Lower lobe of right lung (tissue), 2 donors: ENCODE measurements at regions not wholly inside any gene's neighbourhood (a gene's known extent, or its start where the extent isn't known, plus 50 kb on each side); places are given as distances from the start of the nearest gene placed in this dataset.
A peak's percentile ranks its signal among the peaks of the same experiment; 100 is the strongest.

Experiments
- ATAC-seq, 2 donors: fragments of 200-7000 bp; cut with Tn5 transposase; one replicate each; pipeline ENCODE4 v1.9.1; 2020 to 2022; ENCODE audit warnings: mild to moderate bottlenecking in 2 of 2, moderate library complexity in 2 of 2
- DNase-seq: peaks from one replicate; pipeline ENCODE4 v3.0.0-alpha.2; 2020
- H3K27ac ChIP-seq: fragments of 200-600 bp; one replicate; pipeline ENCODE4 v1.8.0; 2022
- H3K27me3 ChIP-seq: fragments of 200-600 bp; one replicate; pipeline ENCODE4 v1.8.0; 2022; ENCODE audit warnings: low read depth
- H3K36me3 ChIP-seq: fragments of 200-600 bp; one replicate; pipeline ENCODE4 v1.8.0; 2022; ENCODE audit warnings: mild to moderate bottlenecking
- H3K4me1 ChIP-seq: fragments of 200-600 bp; one replicate; pipeline ENCODE4 v1.8.0; 2022
- H3K4me3 ChIP-seq: fragments of 200-600 bp; one replicate; pipeline ENCODE4 v1.8.0; 2022; ENCODE audit warnings: mild to moderate bottlenecking
- H3K9me3 ChIP-seq: fragments of 200-600 bp; one replicate; pipeline ENCODE4 v1.8.0; 2022
- intact Hi-C: fragments of 100-400 bp; cut with DNase I; formaldehyde crosslinking; loops from one replicate; pipeline ENCODE4 v1.11.0; 2022
- TF ChIP-seq, protein P1 (sequence below): fragments of 200-600 bp; IDR thresholded peaks from one replicate; pipeline ENCODE4 v1.8.0; 2022; ENCODE audit warnings: antibody characterized with exemption, mild to moderate bottlenecking
- donor health status: DM: no; HTN: yes; CAD: no; lungs with severe emphysema.

DNA sequence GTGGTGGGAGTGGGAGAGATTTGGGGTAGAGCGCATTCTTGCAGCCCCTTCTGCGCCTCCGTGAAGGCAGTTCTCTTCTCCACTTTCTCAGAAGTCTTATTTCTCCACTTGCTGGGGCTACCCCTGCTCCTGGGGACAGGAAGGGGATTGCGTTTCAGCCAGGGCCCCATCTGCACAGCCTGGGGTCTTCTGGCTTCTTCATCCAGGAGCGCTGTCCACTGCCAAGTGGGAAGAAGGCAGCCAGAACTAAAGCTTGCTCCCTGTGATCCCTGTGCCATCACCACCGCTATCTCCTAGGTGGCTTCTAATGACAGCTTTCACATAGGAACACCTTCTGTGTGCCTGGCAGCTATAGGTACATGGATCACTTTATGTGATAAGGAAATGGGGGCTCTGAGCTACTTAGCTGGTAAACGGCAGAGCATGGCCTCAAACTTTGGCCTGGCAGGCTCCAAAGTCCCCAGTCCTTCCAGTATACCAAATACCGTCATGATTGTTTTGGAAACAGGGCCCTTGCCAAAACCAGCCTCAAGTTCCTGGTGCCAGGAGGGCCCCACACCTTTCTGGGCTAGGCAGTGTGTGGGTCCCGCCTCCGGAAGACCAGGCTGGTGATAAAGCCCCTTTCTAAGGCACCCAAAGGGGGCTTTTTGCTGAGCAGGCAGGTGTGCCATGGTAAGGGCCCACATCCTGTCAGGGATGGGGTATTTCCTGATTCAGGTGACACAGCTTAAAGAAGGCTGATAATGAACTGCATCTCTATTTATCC, 60.4 kb upstream of the PAX6 start:
- peak in 1 of 2 donors; percentile 22 for ATAC-seq
- Histone ChIP-seq H3K27me3 (peaks cover 28% of the 10 kb centered on the region), H3K4me1 (no peaks in the 10 kb centered on the region), H3K36me3 (no peaks in the 10 kb centered on the region), H3K27ac (no peak overlapping the region), H3K4me3 (no peak overlapping the region), H3K9me3 (no peaks in the 10 kb centered on the region)
- no peak for DNase-seq
- TF ChIP-seq, protein P1, sequence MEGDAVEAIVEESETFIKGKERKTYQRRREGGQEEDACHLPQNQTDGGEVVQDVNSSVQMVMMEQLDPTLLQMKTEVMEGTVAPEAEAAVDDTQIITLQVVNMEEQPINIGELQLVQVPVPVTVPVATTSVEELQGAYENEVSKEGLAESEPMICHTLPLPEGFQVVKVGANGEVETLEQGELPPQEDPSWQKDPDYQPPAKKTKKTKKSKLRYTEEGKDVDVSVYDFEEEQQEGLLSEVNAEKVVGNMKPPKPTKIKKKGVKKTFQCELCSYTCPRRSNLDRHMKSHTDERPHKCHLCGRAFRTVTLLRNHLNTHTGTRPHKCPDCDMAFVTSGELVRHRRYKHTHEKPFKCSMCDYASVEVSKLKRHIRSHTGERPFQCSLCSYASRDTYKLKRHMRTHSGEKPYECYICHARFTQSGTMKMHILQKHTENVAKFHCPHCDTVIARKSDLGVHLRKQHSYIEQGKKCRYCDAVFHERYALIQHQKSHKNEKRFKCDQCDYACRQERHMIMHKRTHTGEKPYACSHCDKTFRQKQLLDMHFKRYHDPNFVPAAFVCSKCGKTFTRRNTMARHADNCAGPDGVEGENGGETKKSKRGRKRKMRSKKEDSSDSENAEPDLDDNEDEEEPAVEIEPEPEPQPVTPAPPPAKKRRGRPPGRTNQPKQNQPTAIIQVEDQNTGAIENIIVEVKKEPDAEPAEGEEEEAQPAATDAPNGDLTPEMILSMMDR: no peak
- intact Hi-C loops: no loop called here

DNA sequence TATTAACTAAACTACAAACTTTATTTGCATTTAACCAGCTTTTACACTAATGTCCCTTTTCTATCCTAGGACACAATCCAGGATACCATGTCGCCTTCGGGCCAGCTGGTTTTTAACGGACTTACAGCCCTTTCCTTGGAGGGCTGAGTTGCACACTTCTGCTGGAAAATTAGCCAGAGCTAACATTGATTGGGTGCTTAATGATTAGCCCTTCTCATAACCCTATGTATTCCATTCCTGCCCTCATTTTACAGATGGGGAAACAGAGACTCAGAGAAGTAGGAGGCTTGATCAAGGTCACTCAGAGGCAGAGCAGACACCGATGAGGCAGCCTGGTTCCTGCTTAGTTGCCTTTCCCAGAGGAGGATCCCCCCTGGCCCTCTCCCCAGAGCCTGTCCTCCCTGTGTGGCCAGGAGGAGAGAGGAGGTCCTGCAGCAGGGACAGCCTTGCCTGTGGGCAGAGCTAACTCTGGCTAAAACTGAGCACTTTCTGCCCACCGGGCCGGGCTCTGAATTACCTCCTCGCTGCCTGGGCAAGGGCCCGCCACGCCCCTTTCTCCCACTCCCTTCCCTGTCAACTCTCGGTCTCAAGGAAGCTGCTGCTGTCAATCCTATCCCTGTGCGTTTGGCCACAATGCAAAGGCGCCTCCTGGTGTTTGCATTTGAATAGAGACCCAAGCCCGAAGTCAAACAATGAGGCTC, 59.6 kb upstream of the PAX6 start:
- peaks cover 31% of the 10 kb centered on the region for H3K27me3 ChIP-seq
- TF ChIP-seq, protein P1: peak; percentile 62
- ATAC-seq (peak; percentile 59 to 81), DNase-seq (peak; percentile 47)
- H3K4me3 ChIP-seq: no peak overlapping the region
- intact Hi-C loops: no loop called here
- H3K36me3 ChIP-seq: no peaks in the 10 kb centered on the region
- H3K9me3 ChIP-seq: no peaks in the 10 kb centered on the region
- no peak overlapping the region for H3K27ac ChIP-seq
- H3K4me1 ChIP-seq: no peaks in the 10 kb centered on the region

DNA sequence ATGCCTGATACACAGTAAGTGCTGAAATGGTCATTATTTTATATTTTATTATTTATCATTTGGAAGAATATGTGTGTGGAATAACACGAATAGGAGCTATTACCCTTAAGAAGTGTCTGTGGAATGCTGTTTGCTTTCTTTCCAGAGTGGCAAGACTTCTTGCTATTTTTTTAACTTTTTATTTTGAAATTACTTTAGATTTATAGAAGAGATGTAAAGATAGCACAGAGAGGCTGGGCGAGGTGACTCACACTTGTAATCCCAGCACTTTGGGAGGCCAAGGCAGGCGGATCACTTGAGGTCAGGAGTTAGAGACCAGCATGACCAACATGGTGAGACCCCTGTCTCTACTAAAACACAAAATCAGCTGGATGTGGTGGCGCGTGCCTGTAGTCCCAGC, 58.9 kb upstream of the PAX6 start:
- Histone ChIP-seq H3K4me1 (no peaks in the 10 kb centered on the region), H3K27me3 (peaks cover 31% of the 10 kb centered on the region), H3K9me3 (no peaks in the 10 kb centered on the region), H3K4me3 (no peak overlapping the region), H3K27ac (no peak overlapping the region), H3K36me3 (no peaks in the 10 kb centered on the region)
- no peak for ATAC-seq
- intact Hi-C loops: no loop called here
- TF ChIP-seq, protein P1: no peak
- no peak for DNase-seq

DNA sequence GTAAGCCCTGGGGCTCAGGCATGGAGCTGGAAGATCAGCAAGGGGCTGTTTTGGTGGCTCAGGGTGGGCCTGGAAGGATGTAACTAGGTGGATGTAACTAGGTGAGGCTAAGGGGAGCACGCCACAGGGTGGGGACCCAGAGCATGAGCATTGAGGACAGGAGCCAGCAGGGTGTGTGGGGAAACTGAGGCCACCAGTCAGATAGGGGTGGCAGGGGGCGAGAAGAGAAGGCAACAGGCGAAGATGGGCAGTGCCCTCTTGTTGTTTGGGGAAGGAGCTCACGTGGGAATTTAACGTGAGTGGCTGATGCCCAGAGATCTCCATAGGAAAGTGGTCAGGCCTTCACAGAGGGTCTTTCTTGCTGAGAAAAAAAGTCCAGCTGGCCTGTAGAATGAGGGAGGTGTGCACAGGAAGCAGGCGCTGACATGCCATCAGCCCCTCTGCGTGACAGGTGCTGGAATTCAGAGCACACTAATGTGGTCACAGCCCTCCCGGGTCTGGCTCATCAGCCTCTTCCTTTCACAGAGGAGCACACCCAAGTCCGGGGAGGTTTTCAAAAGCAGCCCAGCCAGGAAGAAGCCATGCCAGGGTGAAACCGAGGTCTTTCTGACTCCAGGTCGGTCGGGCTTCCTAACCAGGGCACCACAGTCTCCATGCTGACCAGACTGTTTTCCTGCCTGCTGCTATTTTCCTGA, 54.6 kb upstream of the PAX6 start:
- H3K4me1 ChIP-seq: no peaks in the 10 kb centered on the region
- ATAC-seq (no peak), DNase-seq (no peak)
- intact Hi-C loops: no loop called here
- H3K27me3 ChIP-seq: peaks cover 17% of the 10 kb centered on the region
- H3K27ac ChIP-seq: no peak overlapping the region
- H3K9me3 ChIP-seq: no peaks in the 10 kb centered on the region
- H3K36me3 ChIP-seq: no peaks in the 10 kb centered on the region
- no peak overlapping the region for H3K4me3 ChIP-seq
- TF ChIP-seq, protein P1: no peak

DNA sequence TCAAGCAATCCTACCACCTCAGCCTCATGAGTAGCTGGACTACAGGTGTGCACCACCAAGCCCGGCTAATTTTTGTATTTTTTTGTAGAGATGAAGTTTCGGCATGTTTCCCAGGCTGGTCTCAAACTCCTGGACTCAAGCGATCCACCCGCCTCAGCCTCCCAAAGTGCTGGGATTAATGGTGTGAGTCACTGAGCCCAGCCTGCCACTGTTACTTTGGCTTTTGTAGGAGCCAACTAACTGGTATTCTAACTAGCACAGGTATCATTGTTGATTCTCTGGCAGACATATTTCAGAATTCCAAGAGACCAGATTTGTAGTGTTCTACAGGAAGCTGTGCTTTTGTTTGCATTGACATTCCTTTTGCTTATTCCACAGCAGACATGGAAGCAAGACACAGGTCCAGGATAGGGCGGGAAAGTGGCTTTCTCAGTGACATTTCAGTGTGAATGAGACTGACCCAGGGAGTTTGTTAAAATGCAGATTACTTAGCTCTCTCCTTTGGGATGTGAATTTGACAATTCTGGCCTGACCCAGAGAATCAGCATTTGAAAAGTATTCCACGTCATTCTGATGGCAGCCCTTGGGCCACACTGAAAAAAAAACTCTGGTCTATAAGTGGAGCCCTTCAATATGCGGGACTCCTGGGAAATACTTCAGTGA, 52.2 kb upstream of the PAX6 start:
- no peaks in the 10 kb centered on the region for H3K9me3 ChIP-seq
- no peak for DNase-seq
- no peak overlapping the region for H3K4me3 ChIP-seq
- no peak for ATAC-seq
- H3K4me1 ChIP-seq: no peaks in the 10 kb centered on the region
- H3K27me3 ChIP-seq: peaks cover 4% of the 10 kb centered on the region
- intact Hi-C loops: no loop called here
- TF ChIP-seq, protein P1: no peak
- H3K27ac ChIP-seq: no peak overlapping the region
- H3K36me3 ChIP-seq: no peaks in the 10 kb centered on the region
